DOHH2 (cell line): ENCODE measurements at regions not wholly inside any gene's neighbourhood (a gene's known extent, or its start where the extent isn't known, plus 50 kb on each side); places are given as distances from the start of the nearest gene placed in this dataset.

Source experiments
- H3F3A ChIP-seq: fragments of 200-600 bp; sonication (generic), shearing (Covaris generic); 2 replicates; pipeline ENCODE4 v1.6.0; 2016; ENCODE audit warnings: antibody characterized with exemption, mild to moderate bottlenecking; ENCODE audit not compliant: control insufficient read depth, insufficient read depth
- H3K27ac ChIP-seq: fragments of 200-600 bp; sonication (generic); 2 replicates; pipeline ENCODE4 v1.5.1; 2014; ENCODE audit warnings: low read depth, mild to moderate bottlenecking, low read length, moderate library complexity
- H3K27me3 ChIP-seq: fragments of 200-600 bp; sonication (generic); 2 replicates; pipeline ENCODE4 v1.6.1; 2014; ENCODE audit warnings: mild to moderate bottlenecking, low read length, mixed read lengths; ENCODE audit not compliant: control insufficient read depth
- H3K36me3 ChIP-seq: fragments of 200-600 bp; sonication (generic); 2 replicates; pipeline ENCODE4 v1.6.1; 2014; ENCODE audit warnings: mild to moderate bottlenecking, low read length, moderate library complexity, mixed read lengths; ENCODE audit not compliant: control insufficient read depth
- H3K4me1 ChIP-seq: fragments of 200-600 bp; sonication (generic); 2 replicates; pipeline ENCODE4 v1.6.1; 2014; ENCODE audit warnings: mild to moderate bottlenecking, low read length, mixed read lengths; ENCODE audit not compliant: control insufficient read depth
- H3K4me2 ChIP-seq: fragments of 200-600 bp; sonication (generic); 2 replicates; pipeline ENCODE4 v1.6.0; 2014; ENCODE audit warnings: mild to moderate bottlenecking, low read length, moderate library complexity
- H3K4me3 ChIP-seq: fragments of 200-600 bp; sonication (generic); 2 replicates; pipeline ENCODE4 v1.5.1; 2014; ENCODE audit warnings: mild to moderate bottlenecking, low read length, mixed read lengths
- H3K79me2 ChIP-seq: fragments of 200-600 bp; sonication (generic); 2 replicates; pipeline ENCODE4 v1.6.1; 2014; ENCODE audit warnings: mild to moderate bottlenecking, low read length, mixed read lengths; ENCODE audit not compliant: control insufficient read depth
- H3K9me2 ChIP-seq: fragments of 200-600 bp; sonication (generic); replicated peaks from 2 replicates; pipeline ENCODE4 v1.6.1; 2014; ENCODE audit warnings: mild to moderate bottlenecking, low read length, mixed read lengths; ENCODE audit not compliant: control insufficient read depth
- H3K9me3 ChIP-seq: fragments of 200-600 bp; sonication (generic); 2 replicates; pipeline ENCODE4 v1.6.1; 2014; ENCODE audit warnings: antibody characterized with exemption, low read length, mixed read lengths; ENCODE audit not compliant: control insufficient read depth, insufficient read depth
- H4K20me1 ChIP-seq: fragments of 200-600 bp; sonication (generic); 2 replicates; pipeline ENCODE4 v1.6.0; 2014; ENCODE audit warnings: low read depth, mild to moderate bottlenecking, antibody characterized with exemption, low read length, moderate library complexity; ENCODE audit not compliant: control insufficient read depth, insufficient read depth
- EZH2phosphoT487 ChIP-seq: fragments of 200-600 bp; sonication (generic); IDR thresholded peaks from 2 replicates; pipeline ENCODE4 v1.6.1; 2017; ENCODE audit warnings: borderline replicate concordance, mild to moderate bottlenecking, antibody characterized with exemption, low read length, moderate library complexity, mixed read lengths
- TF ChIP-seq, protein P1 (sequence below): fragments of 200-600 bp; sonication (generic); IDR thresholded peaks from one replicate; pipeline ENCODE4 v1.5.1; 2014; ENCODE audit warnings: antibody characterized with exemption, mild to moderate bottlenecking, low read depth, low read length; ENCODE audit not compliant: poor library complexity, severe bottlenecking

DNA sequence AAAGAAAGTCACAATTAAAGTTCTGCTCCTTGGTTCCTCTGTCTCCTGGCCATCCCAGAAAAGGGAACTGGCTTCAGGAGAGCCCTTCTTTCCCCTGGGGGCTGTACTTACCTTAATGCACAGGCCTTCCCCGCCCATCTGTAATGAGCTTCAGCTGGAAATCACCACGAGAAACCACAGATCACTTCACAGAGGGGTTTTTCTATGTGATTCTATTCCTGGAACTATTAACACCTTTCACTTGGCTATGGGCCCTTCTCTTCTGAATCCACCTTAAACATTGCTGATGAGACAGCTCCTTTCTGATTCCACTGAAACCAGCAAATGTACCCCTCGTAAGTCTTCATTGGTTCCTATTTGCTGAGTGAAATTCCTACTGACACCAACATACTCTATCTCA, 80.7 kb downstream of the FOXF2 start:
- Histone ChIP-seq H3K79me2 (no peaks in the 10 kb centered on the region), H3K27ac (no peak overlapping the region), H3K27me3 (peaks cover 8% of the 10 kb centered on the region), H3K36me3 (no peaks in the 10 kb centered on the region), H4K20me1 (no peaks in the 10 kb centered on the region), H3K4me3 (no peak overlapping the region), H3K9me3 (no peaks in the 10 kb centered on the region), H3K4me1 (no peaks in the 10 kb centered on the region), H3K4me2 (no peak overlapping the region), H3F3A (no peaks in the 10 kb centered on the region), H3K9me2 (no peaks in the 10 kb centered on the region)
- no peak for TF ChIP-seq EZH2phosphoT487
- TF ChIP-seq, protein P1, sequence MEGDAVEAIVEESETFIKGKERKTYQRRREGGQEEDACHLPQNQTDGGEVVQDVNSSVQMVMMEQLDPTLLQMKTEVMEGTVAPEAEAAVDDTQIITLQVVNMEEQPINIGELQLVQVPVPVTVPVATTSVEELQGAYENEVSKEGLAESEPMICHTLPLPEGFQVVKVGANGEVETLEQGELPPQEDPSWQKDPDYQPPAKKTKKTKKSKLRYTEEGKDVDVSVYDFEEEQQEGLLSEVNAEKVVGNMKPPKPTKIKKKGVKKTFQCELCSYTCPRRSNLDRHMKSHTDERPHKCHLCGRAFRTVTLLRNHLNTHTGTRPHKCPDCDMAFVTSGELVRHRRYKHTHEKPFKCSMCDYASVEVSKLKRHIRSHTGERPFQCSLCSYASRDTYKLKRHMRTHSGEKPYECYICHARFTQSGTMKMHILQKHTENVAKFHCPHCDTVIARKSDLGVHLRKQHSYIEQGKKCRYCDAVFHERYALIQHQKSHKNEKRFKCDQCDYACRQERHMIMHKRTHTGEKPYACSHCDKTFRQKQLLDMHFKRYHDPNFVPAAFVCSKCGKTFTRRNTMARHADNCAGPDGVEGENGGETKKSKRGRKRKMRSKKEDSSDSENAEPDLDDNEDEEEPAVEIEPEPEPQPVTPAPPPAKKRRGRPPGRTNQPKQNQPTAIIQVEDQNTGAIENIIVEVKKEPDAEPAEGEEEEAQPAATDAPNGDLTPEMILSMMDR = no peak

DNA sequence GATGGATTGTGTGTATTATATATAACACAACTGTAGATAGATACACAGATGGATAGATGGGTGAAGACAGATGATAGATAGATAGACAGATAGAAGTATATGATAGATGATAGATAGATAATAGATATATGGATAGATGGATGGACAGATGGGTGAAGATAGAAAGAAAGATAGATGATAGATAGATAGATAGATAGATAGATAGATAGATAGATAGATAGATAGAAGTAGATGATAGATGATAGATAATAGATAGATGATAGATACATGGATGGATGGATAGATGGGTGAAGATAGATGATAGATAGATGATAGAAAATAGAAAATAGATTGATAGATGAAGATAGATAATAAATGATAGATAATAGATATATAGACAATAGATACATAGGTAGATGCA, 83.3 kb downstream of the FOXF2 start:
- no peaks in the 10 kb centered on the region for H3K9me3 ChIP-seq
- H3K4me3 ChIP-seq = no peak overlapping the region
- H3F3A ChIP-seq = no peaks in the 10 kb centered on the region
- no peak overlapping the region for H3K27ac ChIP-seq
- H3K4me1 ChIP-seq = no peaks in the 10 kb centered on the region
- H3K27me3 ChIP-seq = peaks cover 8% of the 10 kb centered on the region
- H3K9me2 ChIP-seq = no peaks in the 10 kb centered on the region
- TF ChIP-seq, protein P1 = no peak
- TF ChIP-seq EZH2phosphoT487 = no peak
- H3K4me2 ChIP-seq = no peak overlapping the region
- H4K20me1 ChIP-seq = no peaks in the 10 kb centered on the region
- H3K79me2 ChIP-seq = no peaks in the 10 kb centered on the region
- no peaks in the 10 kb centered on the region for H3K36me3 ChIP-seq

- H3K4me2 ChIP-seq = no peak overlapping the region
- no peaks in the 10 kb centered on the region for H4K20me1 ChIP-seq
- no peak overlapping the region for H3K4me3 ChIP-seq
- H3K27ac ChIP-seq = no peak overlapping the region
- peaks cover 8% of the 10 kb centered on the region for H3K27me3 ChIP-seq
- H3F3A ChIP-seq = no peaks in the 10 kb centered on the region
- H3K4me1 ChIP-seq = no peaks in the 10 kb centered on the region
- TF ChIP-seq, protein P1 = no peak
- no peak for TF ChIP-seq EZH2phosphoT487
- no peaks in the 10 kb centered on the region for H3K9me2 ChIP-seq
- H3K36me3 ChIP-seq = no peaks in the 10 kb centered on the region
- H3K9me3 ChIP-seq = no peaks in the 10 kb centered on the region
- no peaks in the 10 kb centered on the region for H3K79me2 ChIP-seq
These were observed 83.8 kb downstream of the FOXF2 start for GRCh38 chr6:1473166-1473565.

- TF ChIP-seq, protein P1 = no peak
- TF ChIP-seq EZH2phosphoT487 = no peak
- Histone ChIP-seq H3K9me3 (no peaks in the 10 kb centered on the region), H3K27me3 (peaks cover 8% of the 10 kb centered on the region), H3F3A (no peaks in the 10 kb centered on the region), H3K36me3 (no peaks in the 10 kb centered on the region), H3K4me2 (no peak overlapping the region), H3K9me2 (no peaks in the 10 kb centered on the region), H3K4me1 (no peaks in the 10 kb centered on the region), H4K20me1 (no peaks in the 10 kb centered on the region), H3K4me3 (no peak overlapping the region), H3K27ac (no peak overlapping the region), H3K79me2 (no peaks in the 10 kb centered on the region)
These were observed 84.2 kb downstream of the FOXF2 start for GRCh38 chr6:1473598-1473997.
